Erythroblast (primary cell): ENCODE measurements at regions not wholly inside any gene's neighbourhood (a gene's known extent, or its start where the extent isn't known, plus 50 kb on each side); places are given as distances from the start of the nearest gene placed in this dataset.
"Not testable (repeated sequence)": the region's sequence is repeated elsewhere in the genome, so short reads cannot be mapped to it uniquely, and the experiment has no call there.

Source experiments
- DNase-seq, 2 experiments: peaks; one replicate each; lab custom pipeline; 2025; lab: John Stamatoyannopoulos, UW
- GATA1 ChIP-seq: IDR thresholded peaks from 2 replicates; pipeline ENCODE4 v1.6.1; 2011; ENCODE audit warnings: low read depth, mild to moderate bottlenecking, control low read depth, low read length, moderate library complexity
- POLR2A ChIP-seq: IDR thresholded peaks from 2 replicates; pipeline ENCODE4 v1.6.1; 2011; ENCODE audit warnings: mild to moderate bottlenecking, low read length

GRCh38 chr9:22838266-22838665 is 391.6 kb downstream of the DMRTA1 start:
- TF ChIP-seq GATA1, result no peak
- no peak for TF ChIP-seq POLR2A
- DNase-seq, result no peak

DNA sequence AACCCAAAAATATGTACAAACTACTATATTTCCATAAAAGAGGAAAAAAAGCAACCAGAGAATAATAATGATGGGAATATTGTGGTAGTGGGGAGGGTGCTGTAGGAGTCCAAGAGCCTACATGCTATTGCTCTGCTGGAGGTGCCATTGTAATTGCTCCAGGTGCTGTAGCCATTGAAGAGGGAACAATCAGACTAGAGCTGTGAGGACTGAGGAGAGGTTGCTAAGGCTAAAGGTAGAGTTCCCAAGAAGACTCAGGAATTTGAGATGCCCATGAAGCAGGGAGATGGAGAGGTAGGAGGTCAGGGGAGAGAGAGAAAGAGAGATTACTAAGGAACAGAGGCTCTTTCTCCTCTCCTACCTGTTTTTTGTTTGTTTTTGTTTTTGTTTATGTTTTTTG is 394.0 kb downstream of the DMRTA1 start:
- no peak for DNase-seq
- TF ChIP-seq GATA1 (no peak), POLR2A (no peak)

DNA sequence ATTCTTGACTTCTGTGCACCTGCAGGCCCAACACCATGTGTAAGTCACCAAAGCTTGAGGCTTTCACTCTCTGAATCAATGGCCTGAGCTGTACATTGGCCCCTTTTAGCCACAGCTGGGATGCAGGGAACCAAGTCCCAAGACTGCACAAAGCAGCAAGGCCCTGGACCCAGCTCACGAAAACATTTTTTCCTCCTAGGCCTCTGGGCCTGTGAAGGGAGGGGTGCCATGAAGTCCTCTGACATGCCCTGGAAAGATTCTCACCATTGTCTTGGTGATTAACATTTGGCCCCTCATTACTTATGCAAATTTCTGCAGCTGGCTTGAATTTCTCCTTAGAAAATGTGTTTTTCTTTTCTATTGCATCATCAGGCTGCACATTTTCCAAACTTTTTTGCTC is 398.6 kb downstream of the DMRTA1 start:
- DNase-seq, result not testable (repeated sequence)

DNA sequence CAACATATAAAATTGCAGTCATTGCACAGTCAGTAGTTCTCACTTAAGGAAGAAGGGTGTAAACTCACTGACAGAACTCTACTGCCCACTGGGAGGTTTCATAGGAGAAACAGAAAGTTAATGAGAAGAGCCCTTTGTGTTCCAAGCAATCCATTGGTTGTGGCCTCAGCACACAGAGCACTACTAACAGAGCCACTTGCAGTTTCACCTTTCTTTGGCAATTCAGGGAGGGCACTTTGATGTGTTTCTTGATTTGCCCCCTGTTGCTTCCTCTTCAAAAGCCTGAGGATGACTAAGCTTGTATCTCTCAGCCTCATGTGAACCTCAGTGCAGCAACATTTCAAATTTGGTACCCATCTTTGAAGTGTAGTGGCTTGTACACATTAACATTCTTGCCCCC is 409.4 kb downstream of the DMRTA1 start:
- no peak for DNase-seq
- no peak for TF ChIP-seq GATA1
- no peak for TF ChIP-seq POLR2A

DNA sequence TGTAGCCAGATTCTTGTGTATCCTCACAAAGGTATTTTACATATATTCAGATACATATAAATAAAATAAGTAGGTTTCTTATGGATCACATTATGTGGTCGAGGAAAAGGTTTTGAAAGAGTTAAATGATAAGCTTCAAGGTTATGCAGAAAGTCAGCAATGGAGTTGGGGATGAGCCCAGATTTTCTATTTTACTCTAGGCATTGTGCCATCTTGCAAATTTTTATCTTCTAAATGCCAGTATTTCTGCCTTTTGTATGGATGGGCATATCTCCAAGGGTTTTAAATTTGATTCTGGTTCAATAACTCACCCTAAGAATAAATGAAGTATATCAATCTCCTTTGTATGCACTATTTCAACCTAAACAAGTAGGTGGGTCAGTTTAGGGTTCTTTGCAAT is 410.7 kb downstream of the DMRTA1 start:
- DNase-seq, result no peak
- TF ChIP-seq POLR2A (no peak), GATA1 (no peak)

GRCh38 chr9:22863106-22863505 is 416.5 kb downstream of the DMRTA1 start:
- DNase-seq, result no peak
- TF ChIP-seq GATA1 (no peak), POLR2A (no peak)

DNA sequence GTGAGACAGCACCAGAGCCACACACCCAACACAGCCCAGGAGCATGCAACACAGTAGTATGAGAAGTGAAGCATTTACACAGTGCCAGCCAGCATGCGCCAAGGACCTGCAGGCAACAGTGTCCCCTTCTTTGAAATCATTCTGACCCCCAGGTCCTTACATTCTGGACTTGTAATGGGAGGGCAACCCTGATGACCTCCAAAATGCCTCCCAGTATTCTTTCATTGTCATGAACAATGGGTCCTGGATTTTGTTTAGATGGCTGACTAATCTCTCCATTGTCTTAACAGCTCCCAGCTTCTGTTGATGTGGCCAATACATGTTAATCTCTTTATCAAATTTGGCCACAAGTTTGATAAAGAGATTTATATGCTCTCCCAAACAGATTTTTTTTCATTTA is 417.1 kb downstream of the DMRTA1 start:
- DNase-seq, result no peak
- TF ChIP-seq GATA1 (no peak), POLR2A (no peak)

DNA sequence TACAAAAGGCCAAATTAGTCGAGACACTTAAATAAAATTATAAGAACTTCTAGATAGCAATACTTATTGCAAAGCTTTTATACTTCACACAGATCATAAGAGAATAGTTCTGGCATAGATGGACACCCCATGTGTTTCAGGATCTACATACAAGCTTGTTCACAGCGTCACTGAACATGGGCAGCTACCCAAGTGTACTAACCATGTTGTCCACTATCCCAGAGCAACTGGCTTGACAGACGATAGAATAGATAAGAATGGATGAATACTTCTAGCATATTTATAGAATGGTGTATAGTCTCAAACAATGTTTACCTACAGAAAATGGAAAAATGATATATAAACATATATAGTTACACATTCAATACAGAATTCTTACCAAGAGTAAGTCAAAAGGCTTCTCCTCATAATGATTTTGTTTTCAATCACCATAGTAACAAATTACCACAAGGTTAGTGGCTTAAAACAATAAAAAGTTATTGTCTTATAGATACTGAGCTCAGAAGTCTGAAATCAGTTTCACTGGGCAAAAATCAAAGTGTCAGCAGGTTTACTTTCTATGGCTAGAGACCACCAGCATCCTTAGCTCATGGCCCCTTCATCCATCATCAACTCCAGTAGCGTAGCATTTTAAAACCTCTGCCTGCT is 446.7 kb downstream of the DMRTA1 start:
- no peak for DNase-seq
- TF ChIP-seq POLR2A (no peak), GATA1 (no peak)

DNA sequence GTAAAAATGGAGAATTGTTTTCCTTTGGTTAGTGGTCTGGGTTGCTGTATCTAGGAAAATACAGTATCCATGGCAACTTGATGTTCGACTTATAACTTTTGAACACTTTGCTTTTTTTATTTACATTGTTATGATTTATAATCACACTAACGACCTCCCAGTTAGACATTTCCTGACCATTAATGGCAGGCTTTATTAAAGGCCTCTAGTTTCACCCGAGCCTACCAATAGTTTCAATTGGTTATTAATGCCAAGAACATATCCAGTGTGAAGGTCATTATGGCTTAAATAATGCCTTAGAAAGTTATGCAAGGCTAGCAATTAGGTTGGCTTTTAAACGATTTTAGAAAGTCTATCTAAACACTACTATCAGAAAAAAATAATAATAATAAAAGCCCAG is 452.0 kb downstream of the DMRTA1 start:
- TF ChIP-seq GATA1 (no peak), POLR2A (no peak)
- DNase-seq, result no peak

GRCh38 chr9:22911632-22912031 is 465.0 kb downstream of the DMRTA1 start:
- TF ChIP-seq GATA1 (no peak), POLR2A (no peak)
- DNase-seq, result no peak

DNA sequence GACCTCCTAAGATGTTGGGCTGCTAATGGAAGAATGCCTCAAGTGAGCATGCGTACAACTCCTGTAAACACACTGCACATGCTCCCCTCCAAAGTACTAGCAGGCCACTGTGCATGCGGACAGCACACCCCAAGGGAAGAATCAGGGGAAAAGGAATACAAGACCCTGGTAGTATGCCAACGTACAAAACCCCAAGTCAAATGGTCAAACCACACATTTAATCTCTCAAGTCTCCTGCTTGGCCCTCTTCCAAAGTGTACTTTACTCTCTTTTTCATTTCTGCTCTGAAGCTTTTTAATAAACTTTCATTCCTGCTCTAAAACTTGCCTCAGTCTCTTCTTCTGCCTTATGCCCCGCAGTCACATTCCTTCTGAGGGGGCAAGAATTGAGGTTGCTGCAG is 466.4 kb downstream of the DMRTA1 start:
- TF ChIP-seq POLR2A, result no peak
- no peak for TF ChIP-seq GATA1

DNA sequence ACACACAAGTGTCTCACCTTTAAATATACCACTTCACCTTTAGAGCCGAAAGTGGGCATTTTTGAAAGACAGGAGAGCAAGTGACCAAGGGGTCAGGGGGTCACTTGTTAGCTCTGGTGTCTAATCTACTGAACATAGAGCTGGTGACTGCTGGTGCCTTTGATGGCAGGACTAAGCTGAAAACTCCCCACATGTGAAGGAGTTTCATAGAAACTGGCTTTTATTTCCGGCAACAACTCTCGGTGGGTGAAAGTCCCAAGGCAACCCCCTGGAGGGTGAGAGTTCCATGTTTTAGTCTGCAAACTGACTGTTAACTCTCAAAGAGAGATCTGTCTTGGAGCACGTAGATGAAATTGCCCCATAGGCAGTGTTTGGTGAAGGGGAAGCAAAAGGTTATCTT is 466.9 kb downstream of the DMRTA1 start:
- no peak for TF ChIP-seq POLR2A
- no peak for TF ChIP-seq GATA1
- DNase-seq, result no peak

More for the DNA sequence above, 466.4 kb downstream of the DMRTA1 start:
- no peak for DNase-seq

- TF ChIP-seq POLR2A, result no peak
- no peak for TF ChIP-seq GATA1
- no peak for DNase-seq
Measured at GRCh38 chr9:22916148-22916547, 469.5 kb downstream of the DMRTA1 start.

- no peak for DNase-seq
- no peak for TF ChIP-seq POLR2A
- TF ChIP-seq GATA1, result no peak
Measured at GRCh38 chr9:22919423-22919822, 472.8 kb downstream of the DMRTA1 start.

DNA sequence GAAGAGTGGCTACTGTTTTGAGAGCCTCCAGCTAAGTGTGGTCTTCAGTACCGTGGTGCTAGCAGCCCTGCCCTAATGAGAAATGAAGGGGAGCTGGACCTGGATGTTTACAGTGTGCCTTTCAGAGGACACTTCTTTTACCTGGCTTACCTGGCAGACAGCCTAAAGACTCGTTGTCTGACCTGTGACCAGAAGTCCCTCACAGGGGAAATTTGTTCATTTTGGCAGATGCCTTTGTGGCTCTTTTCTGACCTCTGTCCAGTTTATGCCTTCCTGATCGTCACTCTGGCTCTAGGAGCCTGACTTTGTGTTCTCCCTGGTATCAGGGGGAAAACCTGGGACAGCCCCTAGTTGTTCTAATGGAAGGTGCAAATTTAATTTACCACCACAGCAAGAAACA is 475.1 kb downstream of the DMRTA1 start:
- no peak for DNase-seq
- TF ChIP-seq POLR2A (no peak), GATA1 (no peak)

GRCh38 chr9:22922222-22922621 is 475.6 kb downstream of the DMRTA1 start:
- TF ChIP-seq POLR2A (no peak), GATA1 (no peak)

More at GRCh38 chr9:22922222-22922621, 475.6 kb downstream of the DMRTA1 start:
- peak; percentile 26 to 75 for DNase-seq
